HG02938 (cell line): ENCODE measurements at regions not wholly inside any gene's neighbourhood (a gene's known extent, or its start where the extent isn't known, plus 50 kb on each side); places are given as distances from the start of the nearest gene placed in this dataset.
"Not testable (repeated sequence)": the region's sequence is repeated elsewhere in the genome, so short reads cannot be mapped to it uniquely, and the experiment has no call there.

ENCODE experiments used
- ATAC-seq: cut with Tn5 transposase; IDR thresholded peaks from one replicate; pipeline ENCODE4 v1.9.1; 2021; ENCODE audit warnings: mild to moderate bottlenecking, moderate library complexity; ENCODE audit not compliant: unreplicated experiment

GRCh38 chr9:3773362-3774060 is 247.7 kb upstream of the RFX3 start:
- ATAC-seq: no peak

GRCh38 chr9:3769646-3770045 is 243.8 kb upstream of the RFX3 start:
- no peak for ATAC-seq

GRCh38 chr9:3768712-3769457 is 243.1 kb upstream of the RFX3 start:
- ATAC-seq: no peak

- ATAC-seq: no peak
These were observed 242.5 kb upstream of the RFX3 start for GRCh38 chr9:3768286-3768685.

- ATAC-seq: no peak
These were observed 236.3 kb upstream of the RFX3 start for GRCh38 chr9:3762076-3762475.

- ATAC-seq: no peak
These were observed 234.2 kb upstream of the RFX3 start for GRCh38 chr9:3760031-3760430.

- no peak for ATAC-seq
These were observed 233.2 kb upstream of the RFX3 start for GRCh38 chr9:3758816-3759576.

- ATAC-seq: no peak
These were observed 230.3 kb upstream of the RFX3 start for GRCh38 chr9:3756071-3756470.

- no peak for ATAC-seq
These were observed 225.4 kb upstream of the RFX3 start for GRCh38 chr9:3751125-3751758.

- no peak for ATAC-seq
These were observed 224.5 kb upstream of the RFX3 start for GRCh38 chr9:3750321-3750720.

- ATAC-seq: no peak
These were observed 220.8 kb upstream of the RFX3 start for GRCh38 chr9:3746296-3747275.

- ATAC-seq: no peak
These were observed 218.2 kb upstream of the RFX3 start for GRCh38 chr9:3743901-3744413.

- ATAC-seq: no peak
These were observed 216.8 kb upstream of the RFX3 start for GRCh38 chr9:3742586-3742985.

- ATAC-seq: no peak
These were observed 215.9 kb upstream of the RFX3 start for GRCh38 chr9:3741729-3742128.

GRCh38 chr9:3740690-3741419 is 215.1 kb upstream of the RFX3 start:
- ATAC-seq: no peak

GRCh38 chr9:3736161-3736560 is 210.4 kb upstream of the RFX3 start:
- no peak for ATAC-seq

GRCh38 chr9:3735251-3735650 is 209.4 kb upstream of the RFX3 start:
- ATAC-seq: no peak

- not testable (repeated sequence) for ATAC-seq
These were observed 207.9 kb upstream of the RFX3 start for GRCh38 chr9:3733527-3734262.

- no peak for ATAC-seq
These were observed 207.2 kb upstream of the RFX3 start for GRCh38 chr9:3733039-3733408.
